ENCODE measurements at regions not wholly inside any gene's neighbourhood (a gene's known extent, or its start where the extent isn't known, plus 50 kb on each side); places are given as distances from the start of the nearest gene placed in this dataset.

GRCh38 chr2:104685591-104685990 lies 168.3 kb upstream of the POU3F3 start:
- H3K4me1 Mint-ChIP-seq = no peaks in the 10 kb centered on the region
- peaks cover 13% of the 10 kb centered on the region for H3K27me3 Mint-ChIP-seq (ENCODE audit: low read depth)
- DNase-seq (ENCODE audit: low spot score in 2 of 2, unreplicated experiment in 2 of 2) = no peak
- H3K4me3 Mint-ChIP-seq = no peak overlapping the region
- no peaks in the 10 kb centered on the region for H3K36me3 Mint-ChIP-seq
- TF ChIP-seq, protein P1, sequence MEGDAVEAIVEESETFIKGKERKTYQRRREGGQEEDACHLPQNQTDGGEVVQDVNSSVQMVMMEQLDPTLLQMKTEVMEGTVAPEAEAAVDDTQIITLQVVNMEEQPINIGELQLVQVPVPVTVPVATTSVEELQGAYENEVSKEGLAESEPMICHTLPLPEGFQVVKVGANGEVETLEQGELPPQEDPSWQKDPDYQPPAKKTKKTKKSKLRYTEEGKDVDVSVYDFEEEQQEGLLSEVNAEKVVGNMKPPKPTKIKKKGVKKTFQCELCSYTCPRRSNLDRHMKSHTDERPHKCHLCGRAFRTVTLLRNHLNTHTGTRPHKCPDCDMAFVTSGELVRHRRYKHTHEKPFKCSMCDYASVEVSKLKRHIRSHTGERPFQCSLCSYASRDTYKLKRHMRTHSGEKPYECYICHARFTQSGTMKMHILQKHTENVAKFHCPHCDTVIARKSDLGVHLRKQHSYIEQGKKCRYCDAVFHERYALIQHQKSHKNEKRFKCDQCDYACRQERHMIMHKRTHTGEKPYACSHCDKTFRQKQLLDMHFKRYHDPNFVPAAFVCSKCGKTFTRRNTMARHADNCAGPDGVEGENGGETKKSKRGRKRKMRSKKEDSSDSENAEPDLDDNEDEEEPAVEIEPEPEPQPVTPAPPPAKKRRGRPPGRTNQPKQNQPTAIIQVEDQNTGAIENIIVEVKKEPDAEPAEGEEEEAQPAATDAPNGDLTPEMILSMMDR (IDR thresholded peaks at IDR 0.05; ENCODE audit: unreplicated experiment) = no peak
- H3K9me3 Mint-ChIP-seq = no peaks in the 10 kb centered on the region
- H3K27ac Mint-ChIP-seq = no peak overlapping the region

GRCh38 chr2:104687147-104687546 lies 166.8 kb upstream of the POU3F3 start:
- no peaks in the 10 kb centered on the region for H3K9me3 Mint-ChIP-seq
- peaks cover 9% of the 10 kb centered on the region for H3K27me3 Mint-ChIP-seq (ENCODE audit: low read depth)
- no peaks in the 10 kb centered on the region for H3K36me3 Mint-ChIP-seq
- no peak overlapping the region for H3K27ac Mint-ChIP-seq
- TF ChIP-seq, protein P1 (IDR thresholded peaks at IDR 0.05; ENCODE audit: unreplicated experiment) = no peak
- no peak for DNase-seq (ENCODE audit: low spot score in 2 of 2, unreplicated experiment in 2 of 2)
- no peaks in the 10 kb centered on the region for H3K4me1 Mint-ChIP-seq
- no peak overlapping the region for H3K4me3 Mint-ChIP-seq

DNA sequence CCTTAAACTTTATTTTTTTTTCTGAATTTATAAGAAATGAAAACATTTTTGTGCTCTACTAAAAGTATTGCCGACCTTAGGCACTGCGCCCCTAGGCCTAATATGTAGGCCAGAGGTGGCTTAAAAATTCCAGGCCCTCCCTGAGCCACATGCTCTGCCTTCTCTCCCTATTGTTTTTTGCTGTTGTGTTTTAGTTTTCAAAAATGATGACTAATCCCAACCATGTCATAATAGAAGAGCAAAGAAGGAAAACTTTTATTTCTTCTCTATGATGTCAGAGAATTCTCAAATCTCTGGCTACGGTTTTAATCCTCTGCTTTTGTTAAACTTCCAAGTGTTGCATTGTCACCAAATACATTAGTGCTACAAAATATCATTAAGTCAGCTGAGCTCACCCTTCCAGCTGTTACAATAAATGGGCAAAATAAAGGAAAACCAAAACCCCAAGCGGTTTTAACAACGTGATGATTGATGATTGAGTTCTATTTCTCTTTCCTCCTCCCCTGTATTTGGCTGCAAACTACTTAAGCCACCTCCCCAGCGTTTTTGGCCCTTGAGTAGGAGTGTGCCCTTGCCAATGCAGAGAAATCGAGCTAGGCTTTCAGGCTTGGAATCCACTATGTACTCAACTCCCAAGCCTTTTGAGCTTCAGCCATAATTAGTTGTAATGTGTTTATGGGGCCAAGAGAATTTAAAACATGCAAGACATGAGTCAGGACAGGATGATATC lies 163.5 kb upstream of the POU3F3 start:
- Mint-ChIP-seq H3K27ac (no peak overlapping the region), H3K36me3 (no peaks in the 10 kb centered on the region), H3K27me3 (ENCODE audit: low read depth) (peaks cover 13% of the 10 kb centered on the region), H3K4me1 (no peaks in the 10 kb centered on the region), H3K4me3 (no peak overlapping the region), H3K9me3 (no peaks in the 10 kb centered on the region)
- DNase-seq (ENCODE audit: low spot score in 2 of 2, unreplicated experiment in 2 of 2) = no peak
- TF ChIP-seq, protein P1 (IDR thresholded peaks at IDR 0.05; ENCODE audit: unreplicated experiment) = no peak

GRCh38 chr2:104698276-104698675 lies 155.6 kb upstream of the POU3F3 start:
- Mint-ChIP-seq H3K27me3 (ENCODE audit: low read depth) (peaks cover 7% of the 10 kb centered on the region), H3K27ac (no peak overlapping the region), H3K4me3 (no peak overlapping the region), H3K36me3 (no peaks in the 10 kb centered on the region), H3K4me1 (peaks cover 14% of the 10 kb centered on the region), H3K9me3 (no peaks in the 10 kb centered on the region)
- no peak for DNase-seq (ENCODE audit: low spot score in 2 of 2, unreplicated experiment in 2 of 2)
- TF ChIP-seq, protein P1 (IDR thresholded peaks at IDR 0.05; ENCODE audit: unreplicated experiment) = no peak

DNA sequence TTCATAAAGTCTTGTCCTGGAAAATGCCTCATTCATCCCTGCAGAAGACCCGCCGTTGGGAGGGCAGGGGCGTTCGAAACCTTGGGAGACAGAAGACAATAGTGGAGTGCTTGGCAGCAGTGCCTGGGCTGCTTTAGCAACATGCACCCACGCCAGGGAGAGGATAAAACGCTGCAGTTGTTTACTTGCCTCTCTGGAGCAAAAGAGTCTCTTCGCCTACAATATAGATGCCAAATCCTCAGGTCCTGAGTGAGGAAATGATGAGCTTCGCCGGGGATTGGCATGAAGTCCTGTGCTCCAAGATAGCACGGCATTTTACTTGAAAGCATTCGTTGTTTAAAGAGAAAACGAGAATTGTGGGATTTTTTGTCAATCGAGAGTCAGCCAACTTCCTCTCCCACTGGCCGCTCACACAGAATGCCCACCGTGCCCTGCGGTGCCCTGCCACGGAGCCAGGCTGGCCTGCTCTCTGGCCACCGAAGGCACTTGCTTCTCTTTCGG lies 152.5 kb upstream of the POU3F3 start:
- no peak overlapping the region for H3K27ac Mint-ChIP-seq
- H3K27me3 Mint-ChIP-seq (ENCODE audit: low read depth) = peaks cover 5% of the 10 kb centered on the region
- TF ChIP-seq, protein P1 (IDR thresholded peaks at IDR 0.05; ENCODE audit: unreplicated experiment) = no peak
- DNase-seq (ENCODE audit: low spot score in 2 of 2, unreplicated experiment in 2 of 2) = no peak
- H3K4me1 Mint-ChIP-seq = peaks cover 27% of the 10 kb centered on the region
- H3K36me3 Mint-ChIP-seq = no peaks in the 10 kb centered on the region
- H3K4me3 Mint-ChIP-seq = no peak overlapping the region
- no peaks in the 10 kb centered on the region for H3K9me3 Mint-ChIP-seq
